ENCODE measurements at regions not wholly inside any gene's neighbourhood (a gene's known extent, or its start where the extent isn't known, plus 50 kb on each side); places are given as distances from the start of the nearest gene placed in this dataset.
"Not testable (repeated sequence)": the region's sequence is repeated elsewhere in the genome, so short reads cannot be mapped to it uniquely, and the experiment has no call there.

DNA sequence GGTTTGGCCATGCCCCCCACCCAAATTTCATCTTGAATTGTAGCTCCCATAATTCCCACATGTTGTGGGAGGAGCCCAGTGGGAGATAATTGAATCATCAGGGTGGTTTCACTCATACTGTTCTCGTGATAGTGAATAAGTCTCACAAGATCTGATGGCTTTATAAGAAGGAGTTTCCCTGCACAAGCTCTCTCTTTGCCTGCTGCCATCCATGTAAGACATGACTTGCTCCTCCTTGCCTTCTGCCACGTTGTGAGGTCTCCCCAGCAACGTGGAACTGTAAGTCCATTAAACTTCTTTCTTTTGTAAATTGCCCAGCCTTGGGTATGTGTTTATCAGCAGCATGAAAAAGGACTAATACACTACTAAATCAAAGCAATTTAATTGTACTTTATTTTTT lies 507.3 kb upstream of the JAG1 start:
- not testable (repeated sequence) for FAIRE-seq; DNase-seq (ENCODE audit: extremely low spot score, insufficient read length, low read depth)

DNA sequence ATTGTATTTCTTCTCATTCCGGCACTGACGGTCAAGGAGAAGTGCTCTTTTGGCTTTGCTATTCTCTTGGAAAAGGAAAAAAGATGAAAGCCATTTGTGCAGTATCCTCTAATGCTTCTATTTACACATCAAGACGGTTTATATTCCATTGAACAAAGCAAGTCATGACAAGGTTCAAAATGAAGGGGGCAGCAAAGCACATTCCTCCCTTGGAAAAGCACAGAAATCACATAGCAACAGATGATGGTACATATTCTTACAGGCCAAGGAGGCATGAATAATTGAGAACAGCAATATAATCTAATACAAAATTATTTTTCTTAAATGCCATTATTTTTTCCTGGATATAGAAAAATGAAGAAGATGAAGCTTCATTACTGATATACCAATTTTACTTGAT lies 508.2 kb upstream of the JAG1 start:
- no peak for DNase-seq (ENCODE audit: extremely low spot score, insufficient read length, low read depth)
- FAIRE-seq = no peak

DNA sequence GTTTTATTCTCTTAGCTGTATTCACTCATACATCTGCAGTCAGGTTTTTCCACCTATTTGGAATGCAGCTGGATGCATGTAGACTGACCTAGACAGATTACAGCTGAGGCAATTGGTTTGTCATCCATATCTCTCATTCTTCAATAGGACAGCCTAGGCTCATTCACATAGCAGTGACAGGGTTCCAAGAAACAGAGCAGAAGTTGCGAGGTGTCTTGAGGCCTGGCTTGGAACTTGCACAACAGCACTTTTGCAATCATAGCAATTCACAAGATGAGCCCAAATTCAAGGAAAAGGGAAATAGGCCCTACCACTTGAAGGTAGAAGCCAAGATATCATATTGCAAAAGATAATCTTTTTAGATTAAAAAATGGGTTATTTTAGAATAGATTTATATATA lies 508.9 kb upstream of the JAG1 start:
- DNase-seq (ENCODE audit: extremely low spot score, insufficient read length, low read depth) (no peak), FAIRE-seq (no peak)

DNA sequence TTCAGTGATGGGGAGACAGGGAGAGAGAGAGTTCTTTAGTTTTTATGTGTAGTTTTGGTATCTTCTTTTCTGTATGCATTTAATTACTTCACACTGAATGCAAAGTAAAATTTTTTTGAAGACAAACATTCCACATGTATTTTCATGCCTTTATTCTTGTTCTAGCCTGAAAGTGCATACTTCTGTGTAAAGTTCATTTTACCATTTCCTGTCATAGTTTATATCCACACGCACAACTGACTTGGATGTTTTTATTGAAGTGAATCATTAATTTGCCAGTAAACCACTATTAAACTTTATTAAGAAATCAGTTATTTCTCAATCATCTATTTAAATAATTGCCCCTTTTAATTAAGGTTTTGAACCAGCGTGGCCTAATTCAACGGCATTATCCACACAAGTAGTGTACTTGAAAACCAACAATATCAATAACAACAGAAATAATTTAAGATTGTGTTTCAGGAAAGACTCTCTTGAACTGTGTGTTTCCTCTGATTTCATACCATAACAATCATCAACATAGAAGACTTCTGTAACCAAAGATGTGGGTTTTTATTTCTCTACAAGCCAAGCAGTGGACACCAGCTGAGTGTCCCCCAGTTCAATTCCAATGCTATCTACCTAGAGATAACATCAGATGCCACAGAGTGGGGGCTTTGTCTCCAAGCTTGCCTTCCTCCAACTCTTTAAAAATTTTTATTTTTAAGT lies 512.7 kb upstream of the JAG1 start:
- DNase-seq (ENCODE audit: extremely low spot score, insufficient read length, low read depth) = no peak

DNA sequence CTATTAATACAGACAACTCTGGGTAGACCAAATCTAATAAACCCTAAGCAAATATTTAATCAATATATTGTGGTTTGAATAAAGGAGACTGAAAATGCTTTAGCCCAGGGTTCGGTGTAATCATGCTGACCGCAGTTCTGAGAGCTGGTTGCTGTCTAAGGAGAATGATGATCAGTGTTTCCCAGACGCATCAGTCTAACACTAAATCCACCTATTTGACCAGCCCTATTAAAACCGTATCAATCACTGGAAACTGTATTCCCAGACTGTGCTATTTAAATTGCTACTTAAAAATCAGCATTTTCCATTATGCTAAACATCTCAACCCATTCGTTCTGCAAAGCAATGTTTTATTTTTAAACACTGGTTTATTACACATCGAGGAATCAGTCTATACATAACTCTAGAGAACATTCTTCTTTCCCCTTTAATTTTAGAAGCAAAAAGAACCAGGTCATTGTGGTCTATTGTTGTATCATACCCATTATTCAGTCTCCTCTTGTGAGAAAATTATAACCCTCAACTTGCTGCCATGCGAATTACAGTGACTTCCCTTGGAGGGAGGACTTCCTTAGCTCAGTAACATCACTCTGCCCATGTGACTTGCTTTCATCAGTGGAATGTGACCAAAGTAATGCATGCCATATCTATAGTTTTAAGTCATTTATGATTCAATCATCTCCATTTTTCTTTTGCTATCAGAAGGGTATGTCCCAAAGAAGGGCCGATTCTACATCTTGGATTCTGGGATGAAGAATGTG lies 515.2 kb upstream of the JAG1 start:
- DNase-seq (ENCODE audit: extremely low spot score, insufficient read length, low read depth) (no peak), FAIRE-seq (no peak)

More for the DNA sequence above, 512.7 kb upstream of the JAG1 start:
- FAIRE-seq = no peak

DNA sequence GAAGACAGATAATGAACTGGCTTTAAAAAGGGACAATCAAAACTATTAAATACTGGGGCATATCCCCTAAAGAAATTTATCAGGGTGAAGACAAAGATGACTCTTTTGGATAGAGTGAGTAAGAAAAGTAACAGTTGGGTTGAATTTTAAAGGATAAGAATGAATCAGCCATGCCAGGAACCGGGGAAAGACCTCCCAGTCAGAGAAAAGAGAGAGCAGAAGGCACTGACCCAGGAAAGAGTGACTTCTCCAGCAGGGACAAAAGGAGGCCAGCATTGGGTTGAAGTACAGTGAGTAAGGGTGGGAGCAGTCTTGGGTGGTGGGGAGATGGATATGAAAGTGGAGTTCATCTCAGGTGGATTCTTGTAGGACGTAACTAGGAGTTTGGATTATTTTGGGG lies 516.9 kb upstream of the JAG1 start:
- no peak for FAIRE-seq

DNA sequence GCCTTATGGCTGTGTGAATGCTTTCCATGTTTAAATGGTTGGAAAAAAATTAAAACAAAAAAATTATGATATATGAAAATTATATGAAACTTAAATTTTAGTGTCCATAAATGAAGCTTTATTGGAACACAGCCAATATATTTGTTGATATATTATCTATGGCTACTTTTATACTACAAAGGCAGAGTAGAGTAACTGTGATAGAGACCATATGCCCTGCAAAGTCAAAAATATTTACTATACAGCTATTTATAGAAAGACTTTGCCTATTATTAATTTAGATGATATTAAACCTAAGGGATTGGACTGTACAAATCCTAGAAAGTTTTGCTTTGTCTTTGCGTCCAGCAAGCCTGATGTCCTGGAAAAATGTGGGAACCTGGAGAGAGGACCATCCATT lies 518.3 kb upstream of the JAG1 start:
- no peak for FAIRE-seq
- no peak for DNase-seq (ENCODE audit: extremely low spot score, insufficient read length, low read depth)

More for the DNA sequence above, 516.9 kb upstream of the JAG1 start:
- DNase-seq (ENCODE audit: extremely low spot score, insufficient read length, low read depth) = no peak

DNA sequence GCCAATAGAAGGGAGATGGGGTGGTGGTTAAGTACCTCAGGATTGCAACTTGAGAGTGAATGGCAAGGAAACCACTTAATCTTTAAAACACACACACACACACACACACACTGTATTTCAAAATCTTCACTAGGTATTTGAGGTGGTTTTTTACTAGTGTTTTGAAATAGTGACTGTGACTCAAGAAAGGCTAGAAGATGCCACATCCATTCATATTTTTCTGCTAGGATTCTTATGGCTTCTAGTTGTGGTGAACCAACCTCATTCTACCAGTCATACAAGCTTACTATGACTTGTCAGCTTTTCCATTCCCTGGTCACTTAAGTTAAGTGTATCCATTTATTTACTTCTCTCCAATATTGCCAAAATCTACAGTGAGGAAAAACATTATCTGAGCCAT lies 519.4 kb upstream of the JAG1 start:
- FAIRE-seq = no peak
- DNase-seq (ENCODE audit: extremely low spot score, insufficient read length, low read depth) = no peak

DNA sequence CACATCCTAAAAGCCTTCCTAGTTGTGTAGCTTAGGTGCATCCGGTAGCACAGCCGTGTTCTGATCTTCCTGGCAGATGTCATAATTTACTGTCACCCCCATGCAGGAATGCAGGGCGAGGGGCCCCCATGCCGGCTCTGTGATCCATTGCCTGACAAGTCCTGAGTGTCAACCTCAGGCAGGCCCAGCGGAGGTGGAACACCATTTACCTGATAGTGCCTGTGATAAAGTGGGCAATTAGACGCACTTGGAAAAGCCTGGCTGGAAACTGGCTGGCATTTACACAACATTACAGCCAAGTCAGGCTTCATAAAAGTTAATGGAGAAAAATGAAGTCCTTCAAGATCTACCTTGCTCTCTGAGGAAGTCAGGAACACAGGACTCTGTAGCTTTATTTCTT lies 521.4 kb upstream of the JAG1 start:
- FAIRE-seq (no peak), DNase-seq (ENCODE audit: extremely low spot score, insufficient read length, low read depth) (no peak)

DNA sequence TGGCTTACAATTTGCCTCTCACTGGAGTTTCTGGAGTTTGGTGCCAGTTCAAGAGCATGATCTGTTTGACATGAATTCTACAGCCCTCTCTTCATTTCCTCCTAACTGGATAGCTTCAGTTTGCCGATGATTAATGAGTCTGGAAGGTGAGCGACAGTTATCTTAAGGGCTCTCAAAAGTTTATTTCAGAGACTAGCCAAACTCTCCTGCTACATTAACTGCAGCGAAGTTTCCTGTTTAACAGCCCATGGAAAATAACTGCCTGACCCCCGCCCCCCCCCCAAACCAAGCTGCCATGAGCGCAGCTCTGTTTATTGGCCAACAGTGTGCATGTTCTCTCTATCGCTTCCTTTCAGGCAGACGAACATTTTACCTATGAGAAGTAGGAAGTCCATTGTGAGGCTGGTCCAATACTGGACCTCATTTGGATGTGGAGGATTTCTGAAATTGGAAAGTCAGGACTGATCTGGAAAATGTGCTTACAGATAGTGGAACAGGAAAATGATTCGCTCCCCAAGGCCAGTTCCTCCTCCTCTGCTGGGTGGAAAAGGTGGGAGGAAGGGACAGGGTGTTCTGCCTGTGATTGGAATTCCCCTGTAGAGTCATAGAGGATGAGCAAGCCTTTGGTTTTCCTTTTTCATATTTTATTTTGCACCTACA lies 522.2 kb upstream of the JAG1 start:
- DNase-seq (ENCODE audit: extremely low spot score, insufficient read length, low read depth) (no peak), FAIRE-seq (no peak)

DNA sequence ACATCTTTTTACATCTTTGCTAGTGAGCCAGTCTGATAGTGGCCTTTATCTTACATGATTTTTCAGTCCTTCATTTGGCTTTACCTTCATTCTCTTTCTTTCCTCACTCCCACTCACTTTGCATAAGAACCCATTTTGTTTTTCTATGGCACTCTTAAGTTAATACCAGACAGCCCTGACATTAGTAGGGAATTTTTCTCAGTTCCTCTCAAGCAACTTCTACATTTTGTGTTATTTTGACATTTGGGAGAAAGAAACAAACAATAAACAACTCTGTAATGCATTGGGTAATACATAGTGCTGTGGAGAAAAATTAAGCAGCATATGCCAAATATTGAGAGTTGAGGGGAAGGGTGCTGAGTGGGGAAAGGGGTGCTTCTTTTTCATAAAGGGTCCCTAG lies 524.1 kb upstream of the JAG1 start:
- FAIRE-seq (no peak), DNase-seq (ENCODE audit: extremely low spot score, insufficient read length, low read depth) (no peak)

DNA sequence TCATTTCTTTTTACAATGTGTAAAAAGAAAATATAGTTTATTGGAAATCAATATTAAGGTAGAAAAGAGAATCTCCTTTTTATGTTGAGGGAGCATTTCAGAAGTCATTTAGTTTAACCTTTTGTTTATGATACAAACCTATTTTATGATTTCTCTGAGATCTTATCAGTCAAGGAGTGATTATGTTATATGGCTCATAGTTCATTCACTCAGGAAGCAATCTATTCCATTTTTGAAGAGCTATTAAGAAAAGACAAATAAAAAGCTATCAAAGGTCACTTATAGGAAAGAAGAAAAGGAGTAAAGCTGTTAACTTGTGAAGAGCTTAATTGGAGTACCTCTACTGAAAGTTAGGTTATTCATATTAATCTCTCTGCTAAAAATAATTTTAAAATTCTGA lies 526.6 kb upstream of the JAG1 start:
- FAIRE-seq (no peak), DNase-seq (ENCODE audit: extremely low spot score, insufficient read length, low read depth) (no peak)

DNA sequence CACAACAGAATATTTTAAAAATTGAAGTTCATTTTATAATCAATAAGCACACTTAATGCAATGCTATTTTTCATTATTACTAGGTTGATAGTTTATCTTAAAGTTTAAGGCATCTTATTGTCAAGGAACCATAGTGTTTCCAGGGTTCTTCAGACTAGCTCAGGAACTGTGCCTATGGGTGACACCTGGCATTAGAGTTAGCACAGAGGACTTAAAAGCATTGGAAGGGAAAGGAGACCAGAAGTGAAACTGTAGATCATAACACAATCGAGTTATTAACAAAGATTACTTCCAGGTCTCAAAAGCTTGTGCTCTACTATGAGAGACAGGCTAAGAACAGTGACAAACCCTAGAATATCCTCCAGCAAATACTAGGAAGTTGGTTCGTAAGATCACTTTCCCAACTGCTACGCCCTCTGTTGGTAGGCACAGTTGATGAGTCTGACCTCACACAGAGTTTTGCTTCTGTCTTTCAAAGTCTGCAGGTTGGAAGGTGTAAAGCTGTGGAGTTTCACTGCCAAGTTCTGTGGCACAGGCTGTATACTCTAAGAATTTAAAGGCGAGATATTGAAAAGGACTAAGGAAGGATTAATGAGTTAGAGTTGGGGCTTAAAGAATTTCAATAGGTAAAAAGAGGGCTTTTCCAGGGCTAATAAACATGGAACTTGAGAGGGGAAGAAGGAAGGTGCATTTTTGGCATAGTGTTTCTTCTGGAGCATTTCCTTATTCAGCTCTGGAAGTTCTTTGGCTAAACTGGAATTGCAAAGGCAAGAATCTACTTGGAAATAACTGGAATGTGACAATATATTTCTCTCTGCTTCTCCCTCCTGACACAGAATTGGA lies 531.3 kb upstream of the JAG1 start:
- FAIRE-seq (peak; percentile 73), DNase-seq (ENCODE audit: extremely low spot score, insufficient read length, low read depth) (no peak)

DNA sequence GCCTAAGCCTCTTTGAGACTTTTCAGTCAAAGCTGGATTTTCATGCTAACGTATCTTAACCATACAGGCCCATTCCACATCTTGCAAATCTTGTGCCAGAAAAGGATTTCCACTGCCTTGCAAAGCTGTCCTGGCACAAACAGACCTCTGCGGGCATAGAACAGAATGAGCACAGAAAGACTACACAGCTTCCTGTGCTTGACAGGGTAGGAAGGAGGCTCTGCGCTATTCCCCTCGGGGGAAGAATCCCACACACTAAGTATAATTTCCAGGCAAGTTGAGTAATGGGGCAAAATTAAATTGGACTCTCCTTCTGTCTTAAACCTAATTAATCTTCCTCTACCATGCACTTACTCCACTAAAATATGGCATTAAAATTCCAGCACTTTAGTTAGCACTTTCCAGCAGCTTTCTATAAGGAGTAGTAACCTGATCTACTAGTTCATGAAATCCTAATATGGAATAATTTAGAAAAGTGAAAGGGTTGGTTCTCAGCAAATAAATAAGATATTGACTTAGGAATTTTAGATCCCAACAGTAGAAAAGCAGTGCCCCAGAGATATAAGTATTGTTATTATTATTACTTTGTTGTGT lies 532.1 kb upstream of the JAG1 start:
- FAIRE-seq = no peak
- DNase-seq (ENCODE audit: extremely low spot score, insufficient read length, low read depth) = no peak

DNA sequence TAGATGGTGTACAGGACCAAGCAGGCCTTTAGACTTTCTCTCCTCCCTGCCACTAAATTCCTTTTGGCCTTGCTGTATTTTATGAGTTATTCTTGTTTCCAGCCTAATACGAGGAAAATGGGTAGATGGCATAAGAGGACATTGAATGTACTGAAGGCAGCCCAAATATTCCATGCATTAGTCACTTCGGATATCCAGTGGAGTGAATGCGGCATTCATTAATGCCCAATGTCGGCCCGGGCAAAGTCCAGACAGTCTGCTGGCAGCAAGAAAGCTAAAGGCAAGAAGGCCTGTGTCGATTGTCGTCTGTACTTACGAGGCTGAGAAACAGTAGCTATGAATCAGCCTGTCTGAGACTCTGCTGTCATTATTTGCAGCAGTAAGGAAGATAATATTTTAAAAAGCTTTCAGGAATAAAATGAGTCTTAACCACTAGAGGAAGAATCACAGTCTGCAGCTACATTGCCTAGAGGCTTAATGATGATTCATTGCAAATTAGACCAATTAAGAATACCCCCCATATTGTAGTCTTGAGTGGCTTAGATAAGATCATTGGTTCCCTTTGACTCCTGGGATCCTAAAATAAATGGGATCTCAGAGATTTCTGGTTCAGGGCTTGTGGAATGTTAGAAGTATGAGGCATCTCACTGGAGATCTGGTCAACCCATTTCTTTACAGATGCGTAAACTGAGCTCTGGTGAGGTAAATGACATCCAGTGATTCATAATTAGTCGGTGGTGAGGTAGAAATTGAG lies 534.1 kb upstream of the JAG1 start:
- DNase-seq (ENCODE audit: extremely low spot score, insufficient read length, low read depth) (no peak), FAIRE-seq (no peak)

DNA sequence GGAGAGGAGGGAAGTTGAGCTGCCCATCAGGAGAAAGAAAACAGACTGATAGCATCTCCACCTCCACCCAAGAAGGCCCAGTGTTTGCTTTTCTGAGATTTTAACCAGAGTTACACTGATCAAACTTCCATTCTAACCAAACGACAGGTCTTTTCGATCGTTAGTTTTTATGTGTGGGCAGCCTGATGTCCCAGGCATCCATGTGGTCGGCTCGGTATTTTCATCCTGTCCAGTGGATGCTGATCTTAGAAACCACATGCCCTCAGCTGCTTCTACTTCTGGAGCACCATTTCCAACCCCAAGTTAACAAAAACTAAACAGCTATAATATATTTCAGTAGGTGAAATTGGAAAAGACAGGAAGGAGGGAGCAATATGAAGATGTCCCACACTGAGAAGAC lies 536.8 kb upstream of the JAG1 start:
- DNase-seq (ENCODE audit: extremely low spot score, insufficient read length, low read depth) (no peak), FAIRE-seq (no peak)

DNA sequence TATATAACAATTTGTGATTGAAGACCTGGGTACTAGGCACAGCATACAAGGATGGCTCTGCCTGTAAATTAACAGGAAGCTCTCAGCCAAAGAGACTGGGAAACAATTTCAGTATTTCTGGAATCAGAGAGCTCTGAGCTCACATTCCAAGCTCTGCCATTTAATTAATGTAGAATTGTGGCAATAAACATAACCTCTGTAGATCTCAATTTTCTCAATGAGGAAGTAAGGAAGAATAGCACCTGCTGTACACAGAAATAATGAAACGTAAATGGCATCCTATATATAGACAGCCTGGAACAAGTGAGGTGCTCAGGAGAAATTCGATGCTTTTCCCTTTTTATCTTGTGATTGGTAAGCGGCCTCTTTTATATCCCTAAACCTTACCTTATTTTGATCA lies 538.5 kb upstream of the JAG1 start:
- FAIRE-seq = no peak
- DNase-seq (ENCODE audit: extremely low spot score, insufficient read length, low read depth) = no peak

DNA sequence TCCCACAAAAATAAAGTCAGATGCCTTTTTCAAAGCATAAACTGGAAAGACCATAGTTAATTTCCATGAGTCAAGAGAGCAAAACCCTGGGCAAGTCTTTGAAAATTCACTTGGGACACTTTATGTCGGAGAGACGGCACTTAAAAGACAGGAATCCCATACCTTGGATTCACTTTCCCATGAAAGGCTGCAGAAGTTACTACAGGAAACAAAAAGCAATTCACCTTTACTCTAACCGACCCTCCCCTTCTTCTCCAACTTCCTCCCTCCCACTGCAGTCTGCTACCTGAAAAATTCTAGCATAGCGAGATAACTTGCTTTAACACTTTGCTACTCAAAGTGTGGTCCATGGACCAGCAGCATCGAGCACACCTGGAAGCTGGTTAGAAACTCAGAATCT lies 539.1 kb upstream of the JAG1 start:
- no peak for DNase-seq (ENCODE audit: extremely low spot score, insufficient read length, low read depth)
- no peak for FAIRE-seq

DNA sequence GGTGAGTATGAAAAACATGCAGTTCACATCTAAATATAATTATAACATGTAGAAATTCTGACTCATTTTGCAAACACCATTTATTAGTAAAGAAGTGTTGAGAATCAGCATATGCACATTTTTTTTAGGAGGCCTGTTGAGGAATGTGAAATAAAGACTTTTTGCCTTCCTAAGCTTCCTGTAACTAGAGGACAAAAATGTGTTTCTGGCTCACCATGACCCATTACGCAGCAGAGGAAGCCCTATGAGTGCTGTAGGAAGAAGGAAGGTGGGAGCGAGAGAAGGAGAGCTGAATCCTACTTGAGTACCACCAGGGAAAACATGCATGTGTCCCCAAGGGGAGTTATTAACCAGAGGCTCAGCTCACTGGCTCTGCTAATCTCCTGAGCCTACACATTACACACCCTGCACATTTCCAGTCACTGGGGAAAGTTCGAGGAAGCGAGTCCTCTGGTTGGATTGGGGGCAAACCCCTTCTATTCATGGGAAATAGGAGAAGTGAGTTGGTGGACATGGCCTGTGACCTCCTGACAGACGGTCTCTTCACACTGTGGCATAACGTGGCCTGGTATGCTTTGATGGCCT lies 540.5 kb upstream of the JAG1 start:
- DNase-seq (ENCODE audit: extremely low spot score, insufficient read length, low read depth) = no peak
- FAIRE-seq = no peak

All from GM18507 (cell line).